ENCODE measurements at regions not wholly inside any gene's neighbourhood (a gene's known extent, or its start where the extent isn't known, plus 50 kb on each side); places are given as distances from the start of the nearest gene placed in this dataset.

DNA sequence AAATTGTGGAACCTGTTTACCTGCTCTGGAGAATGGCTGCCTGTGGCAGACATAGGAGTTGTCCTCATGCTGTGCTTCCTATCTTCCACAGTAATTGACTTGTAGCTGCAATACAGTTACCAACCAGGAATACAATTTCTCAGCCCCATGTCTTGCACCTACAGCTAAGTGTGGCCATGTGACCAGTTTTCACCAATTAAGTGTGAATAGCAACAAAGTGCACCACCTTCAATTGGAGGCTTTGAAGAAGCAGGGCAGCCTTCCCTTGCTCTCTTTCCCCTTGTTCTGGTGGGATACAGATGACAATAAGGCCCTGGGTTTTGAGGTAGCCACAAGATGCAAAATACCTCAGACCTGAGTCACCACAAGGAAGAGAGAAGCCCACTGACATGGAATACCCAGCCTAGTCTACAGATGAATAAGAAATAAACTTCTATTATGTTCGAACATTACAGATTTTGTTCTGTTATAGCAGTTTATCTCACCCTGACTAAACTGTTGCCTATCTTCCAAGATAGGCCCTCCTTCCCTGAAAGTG lies 70.2 kb upstream of the S1PR1 start:
- TF ChIP-seq, protein P1, sequence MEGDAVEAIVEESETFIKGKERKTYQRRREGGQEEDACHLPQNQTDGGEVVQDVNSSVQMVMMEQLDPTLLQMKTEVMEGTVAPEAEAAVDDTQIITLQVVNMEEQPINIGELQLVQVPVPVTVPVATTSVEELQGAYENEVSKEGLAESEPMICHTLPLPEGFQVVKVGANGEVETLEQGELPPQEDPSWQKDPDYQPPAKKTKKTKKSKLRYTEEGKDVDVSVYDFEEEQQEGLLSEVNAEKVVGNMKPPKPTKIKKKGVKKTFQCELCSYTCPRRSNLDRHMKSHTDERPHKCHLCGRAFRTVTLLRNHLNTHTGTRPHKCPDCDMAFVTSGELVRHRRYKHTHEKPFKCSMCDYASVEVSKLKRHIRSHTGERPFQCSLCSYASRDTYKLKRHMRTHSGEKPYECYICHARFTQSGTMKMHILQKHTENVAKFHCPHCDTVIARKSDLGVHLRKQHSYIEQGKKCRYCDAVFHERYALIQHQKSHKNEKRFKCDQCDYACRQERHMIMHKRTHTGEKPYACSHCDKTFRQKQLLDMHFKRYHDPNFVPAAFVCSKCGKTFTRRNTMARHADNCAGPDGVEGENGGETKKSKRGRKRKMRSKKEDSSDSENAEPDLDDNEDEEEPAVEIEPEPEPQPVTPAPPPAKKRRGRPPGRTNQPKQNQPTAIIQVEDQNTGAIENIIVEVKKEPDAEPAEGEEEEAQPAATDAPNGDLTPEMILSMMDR (conservative IDR thresholded peaks at IDR 0.05; ENCODE audit: low read length): no peak
- TF ChIP-seq EZH2phosphoT487 (IDR thresholded peaks at IDR 0.05; ENCODE audit: borderline replicate concordance): no peak
